ENCODE measurements at regions not wholly inside any gene's neighbourhood (a gene's known extent, or its start where the extent isn't known, plus 50 kb on each side); places are given as distances from the start of the nearest gene placed in this dataset.

- TF ChIP-seq, protein P1, sequence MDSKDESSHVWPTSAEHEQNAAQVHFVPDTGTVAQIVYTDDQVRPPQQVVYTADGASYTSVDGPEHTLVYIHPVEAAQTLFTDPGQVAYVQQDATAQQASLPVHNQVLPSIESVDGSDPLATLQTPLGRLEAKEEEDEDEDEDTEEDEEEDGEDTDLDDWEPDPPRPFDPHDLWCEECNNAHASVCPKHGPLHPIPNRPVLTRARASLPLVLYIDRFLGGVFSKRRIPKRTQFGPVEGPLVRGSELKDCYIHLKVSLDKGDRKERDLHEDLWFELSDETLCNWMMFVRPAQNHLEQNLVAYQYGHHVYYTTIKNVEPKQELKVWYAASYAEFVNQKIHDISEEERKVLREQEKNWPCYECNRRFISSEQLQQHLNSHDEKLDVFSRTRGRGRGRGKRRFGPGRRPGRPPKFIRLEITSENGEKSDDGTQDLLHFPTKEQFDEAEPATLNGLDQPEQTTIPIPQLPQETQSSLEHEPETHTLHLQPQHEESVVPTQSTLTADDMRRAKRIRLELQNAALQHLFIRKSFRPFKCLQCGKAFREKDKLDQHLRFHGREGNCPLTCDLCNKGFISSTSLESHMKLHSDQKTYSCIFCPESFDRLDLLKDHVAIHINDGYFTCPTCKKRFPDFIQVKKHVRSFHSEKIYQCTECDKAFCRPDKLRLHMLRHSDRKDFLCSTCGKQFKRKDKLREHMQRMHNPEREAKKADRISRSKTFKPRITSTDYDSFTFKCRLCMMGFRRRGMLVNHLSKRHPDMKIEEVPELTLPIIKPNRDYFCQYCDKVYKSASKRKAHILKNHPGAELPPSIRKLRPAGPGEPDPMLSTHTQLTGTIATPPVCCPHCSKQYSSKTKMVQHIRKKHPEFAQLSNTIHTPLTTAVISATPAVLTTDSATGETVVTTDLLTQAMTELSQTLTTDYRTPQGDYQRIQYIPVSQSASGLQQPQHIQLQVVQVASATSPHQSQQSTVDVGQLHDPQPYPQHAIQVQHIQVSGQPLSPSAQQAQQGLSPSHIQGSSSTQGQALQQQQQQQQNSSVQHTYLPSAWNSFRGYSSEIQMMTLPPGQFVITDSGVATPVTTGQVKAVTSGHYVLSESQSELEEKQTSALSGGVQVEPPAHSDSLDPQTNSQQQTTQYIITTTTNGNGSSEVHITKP (tag by site-specific recombination; IDR thresholded peaks at IDR 0.05) = no peak
- TF ChIP-seq SP2 (tag by site-specific recombination; IDR thresholded peaks at IDR 0.05) (no peak), YY2 (tag by site-specific recombination; IDR thresholded peaks at IDR 0.05) (no peak)
Observed at GRCh38 chr13:58452123-58452623, 820.6 kb downstream of the PCDH17 start.

All from HEK293 (cell line).